ENCODE measurements at regions not wholly inside any gene's neighbourhood (a gene's known extent, or its start where the extent isn't known, plus 50 kb on each side); places are given as distances from the start of the nearest gene placed in this dataset.

- H3K27me3 ChIP-seq (replicated peaks; ENCODE audit: insufficient read depth, low read length), result no peaks in the 10 kb centered on the region
- no peaks in the 10 kb centered on the region for H3K9me2 ChIP-seq (replicated peaks; ENCODE audit: insufficient read depth, low read length)
- no peaks in the 10 kb centered on the region for H3K9me3 ChIP-seq (replicated peaks; ENCODE audit: insufficient read depth, low read length)
- H3K4me1 ChIP-seq (ENCODE audit: low read length), result no peaks in the 10 kb centered on the region
- H2AFZ ChIP-seq (ENCODE audit: low read length), result no peak overlapping the region
- no peaks in the 10 kb centered on the region for H4K20me1 ChIP-seq (ENCODE audit: insufficient read depth, low read length)
- H3K36me3 ChIP-seq (replicated peaks; ENCODE audit: insufficient read depth, low read length), result no peaks in the 10 kb centered on the region
- no peaks in the 10 kb centered on the region for H3F3A ChIP-seq (ENCODE audit: insufficient read depth, low read length)
- no peak for DNase-seq
- no peak for TF ChIP-seq CTCF (IDR thresholded peaks at IDR 0.05; ENCODE audit: low read length)
- no peak overlapping the region for H3K27ac ChIP-seq (ENCODE audit: low read length)
- H3K4me2 ChIP-seq (ENCODE audit: low read depth, low read length), result no peak overlapping the region
- no peak overlapping the region for H3K4me3 ChIP-seq (ENCODE audit: low read length)
- H3K9ac ChIP-seq (ENCODE audit: low read length), result no peak overlapping the region
- H3K79me2 ChIP-seq (ENCODE audit: low read length), result no peaks in the 10 kb centered on the region
Observed at GRCh38 chr13:63643543-63643942, 2227.9 kb upstream of the PCDH20 start.

- no peak overlapping the region for H3K27ac ChIP-seq (ENCODE audit: low read length)
- H3K9me3 ChIP-seq (replicated peaks; ENCODE audit: insufficient read depth, low read length), result no peaks in the 10 kb centered on the region
- no peaks in the 10 kb centered on the region for H4K20me1 ChIP-seq (ENCODE audit: insufficient read depth, low read length)
- TF ChIP-seq EZH2phosphoT487 (IDR thresholded peaks at IDR 0.05; ENCODE audit: low read length) (no peak), EZH2 (optimal IDR thresholded peaks at IDR 0.05; ENCODE audit: low read depth, low read length) (no peak), CTCF (IDR thresholded peaks at IDR 0.05; ENCODE audit: low read length) (no peak)
- no peak overlapping the region for H3K4me2 ChIP-seq (ENCODE audit: low read depth, low read length)
- peak; percentile 16 for DNase-seq
- no peaks in the 10 kb centered on the region for H3K36me3 ChIP-seq (replicated peaks; ENCODE audit: insufficient read depth, low read length)
- no peaks in the 10 kb centered on the region for H3F3A ChIP-seq (ENCODE audit: insufficient read depth, low read length)
- no peaks in the 10 kb centered on the region for H3K27me3 ChIP-seq (replicated peaks; ENCODE audit: insufficient read depth, low read length)
- H3K4me1 ChIP-seq (ENCODE audit: low read length), result no peaks in the 10 kb centered on the region
- no peaks in the 10 kb centered on the region for H3K9me2 ChIP-seq (replicated peaks; ENCODE audit: insufficient read depth, low read length)
- H3K9ac ChIP-seq (ENCODE audit: low read length), result no peak overlapping the region
- no peaks in the 10 kb centered on the region for H3K79me2 ChIP-seq (ENCODE audit: low read length)
- H3K4me3 ChIP-seq (ENCODE audit: low read length), result no peak overlapping the region
- H2AFZ ChIP-seq (ENCODE audit: low read length), result no peak overlapping the region
Observed at GRCh38 chr13:63636316-63636993, 2220.8 kb upstream of the PCDH20 start.

DNA sequence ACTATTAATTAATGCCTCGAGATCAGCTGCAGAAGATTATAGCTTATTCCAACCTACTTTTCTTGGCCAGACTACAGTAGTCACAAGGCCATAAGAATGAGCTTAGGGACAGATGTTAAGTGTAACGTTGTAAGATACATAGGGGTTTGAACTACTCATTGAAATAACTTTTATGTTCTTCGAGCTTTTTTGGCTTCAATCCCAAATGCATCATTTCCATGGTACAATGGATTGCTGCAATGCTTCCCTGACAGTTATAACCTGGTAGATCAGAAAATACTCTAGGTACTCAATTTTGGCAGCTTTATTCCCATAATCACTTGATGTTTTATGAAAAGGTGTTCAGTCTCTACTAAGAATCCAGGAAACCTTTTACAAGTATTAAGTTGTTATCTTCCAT, 2216.7 kb upstream of the PCDH20 start:
- Histone ChIP-seq H2AFZ (ENCODE audit: low read length) (no peak overlapping the region), H3K9me3 (replicated peaks; ENCODE audit: insufficient read depth, low read length) (no peaks in the 10 kb centered on the region), H3K36me3 (replicated peaks; ENCODE audit: insufficient read depth, low read length) (no peaks in the 10 kb centered on the region), H3K27ac (ENCODE audit: low read length) (no peak overlapping the region), H3K9ac (ENCODE audit: low read length) (no peak overlapping the region), H3K4me3 (ENCODE audit: low read length) (no peak overlapping the region), H3K9me2 (replicated peaks; ENCODE audit: insufficient read depth, low read length) (no peaks in the 10 kb centered on the region), H3K27me3 (replicated peaks; ENCODE audit: insufficient read depth, low read length) (no peaks in the 10 kb centered on the region), H3K79me2 (ENCODE audit: low read length) (no peaks in the 10 kb centered on the region), H3F3A (ENCODE audit: insufficient read depth, low read length) (no peaks in the 10 kb centered on the region), H3K4me1 (ENCODE audit: low read length) (no peaks in the 10 kb centered on the region), H4K20me1 (ENCODE audit: insufficient read depth, low read length) (no peaks in the 10 kb centered on the region), H3K4me2 (ENCODE audit: low read depth, low read length) (no peak overlapping the region)
- TF ChIP-seq EZH2 (optimal IDR thresholded peaks at IDR 0.05; ENCODE audit: low read depth, low read length) (no peak), EZH2phosphoT487 (IDR thresholded peaks at IDR 0.05; ENCODE audit: low read length) (no peak), CTCF (IDR thresholded peaks at IDR 0.05; ENCODE audit: low read length) (no peak)
- no peak for DNase-seq

All from MM.1S (cell line).